ENCODE measurements at regions not wholly inside any gene's neighbourhood (a gene's known extent, or its start where the extent isn't known, plus 50 kb on each side); places are given as distances from the start of the nearest gene placed in this dataset.
"Not testable (repeated sequence)": the region's sequence is repeated elsewhere in the genome, so short reads cannot be mapped to it uniquely, and the experiment has no call there.

DNA sequence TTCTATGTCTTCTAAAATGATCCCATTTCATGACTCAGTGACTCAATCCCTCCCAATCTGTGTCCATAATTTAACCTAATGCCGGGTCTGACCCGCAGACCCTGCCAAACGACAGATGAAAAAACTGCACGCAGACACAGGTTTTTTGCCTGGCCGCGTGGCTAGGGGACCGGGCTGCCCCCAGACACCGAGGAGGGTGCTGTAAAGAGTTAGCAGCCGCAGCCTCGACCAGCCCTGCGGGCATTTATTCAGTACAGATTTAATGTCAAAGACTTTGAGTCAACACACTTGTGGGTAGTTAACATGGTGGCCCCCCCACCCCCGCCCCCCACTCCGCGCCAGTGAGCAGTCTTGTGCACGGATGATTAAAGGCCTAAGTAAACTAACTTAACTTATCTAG lies 1324.7 kb downstream of the GATA3 start:
- Histone ChIP-seq H3K27me3 (ENCODE audit: insufficient read depth, poor library complexity, severe bottlenecking) (peaks cover 5% of the 10 kb centered on the region), H3K4me1 (ENCODE audit: insufficient read depth, poor library complexity, severe bottlenecking) (no peaks in the 10 kb centered on the region), H3K4me3 (ENCODE audit: severe bottlenecking) (no peak overlapping the region), H3K27ac (ENCODE audit: poor library complexity, severe bottlenecking) (no peak overlapping the region), H3K36me3 (ENCODE audit: low read depth) (no peaks in the 10 kb centered on the region), H3K9me3 (ENCODE audit: severe bottlenecking) (no peaks in the 10 kb centered on the region)
- TF ChIP-seq, protein P1, sequence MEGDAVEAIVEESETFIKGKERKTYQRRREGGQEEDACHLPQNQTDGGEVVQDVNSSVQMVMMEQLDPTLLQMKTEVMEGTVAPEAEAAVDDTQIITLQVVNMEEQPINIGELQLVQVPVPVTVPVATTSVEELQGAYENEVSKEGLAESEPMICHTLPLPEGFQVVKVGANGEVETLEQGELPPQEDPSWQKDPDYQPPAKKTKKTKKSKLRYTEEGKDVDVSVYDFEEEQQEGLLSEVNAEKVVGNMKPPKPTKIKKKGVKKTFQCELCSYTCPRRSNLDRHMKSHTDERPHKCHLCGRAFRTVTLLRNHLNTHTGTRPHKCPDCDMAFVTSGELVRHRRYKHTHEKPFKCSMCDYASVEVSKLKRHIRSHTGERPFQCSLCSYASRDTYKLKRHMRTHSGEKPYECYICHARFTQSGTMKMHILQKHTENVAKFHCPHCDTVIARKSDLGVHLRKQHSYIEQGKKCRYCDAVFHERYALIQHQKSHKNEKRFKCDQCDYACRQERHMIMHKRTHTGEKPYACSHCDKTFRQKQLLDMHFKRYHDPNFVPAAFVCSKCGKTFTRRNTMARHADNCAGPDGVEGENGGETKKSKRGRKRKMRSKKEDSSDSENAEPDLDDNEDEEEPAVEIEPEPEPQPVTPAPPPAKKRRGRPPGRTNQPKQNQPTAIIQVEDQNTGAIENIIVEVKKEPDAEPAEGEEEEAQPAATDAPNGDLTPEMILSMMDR (IDR thresholded peaks at IDR 0.05; ENCODE audit: poor library complexity, severe bottlenecking) = no peak
- no peak for DNase-seq (ENCODE audit: low spot score)
- no peak for ATAC-seq (ENCODE audit: low read depth)

DNA sequence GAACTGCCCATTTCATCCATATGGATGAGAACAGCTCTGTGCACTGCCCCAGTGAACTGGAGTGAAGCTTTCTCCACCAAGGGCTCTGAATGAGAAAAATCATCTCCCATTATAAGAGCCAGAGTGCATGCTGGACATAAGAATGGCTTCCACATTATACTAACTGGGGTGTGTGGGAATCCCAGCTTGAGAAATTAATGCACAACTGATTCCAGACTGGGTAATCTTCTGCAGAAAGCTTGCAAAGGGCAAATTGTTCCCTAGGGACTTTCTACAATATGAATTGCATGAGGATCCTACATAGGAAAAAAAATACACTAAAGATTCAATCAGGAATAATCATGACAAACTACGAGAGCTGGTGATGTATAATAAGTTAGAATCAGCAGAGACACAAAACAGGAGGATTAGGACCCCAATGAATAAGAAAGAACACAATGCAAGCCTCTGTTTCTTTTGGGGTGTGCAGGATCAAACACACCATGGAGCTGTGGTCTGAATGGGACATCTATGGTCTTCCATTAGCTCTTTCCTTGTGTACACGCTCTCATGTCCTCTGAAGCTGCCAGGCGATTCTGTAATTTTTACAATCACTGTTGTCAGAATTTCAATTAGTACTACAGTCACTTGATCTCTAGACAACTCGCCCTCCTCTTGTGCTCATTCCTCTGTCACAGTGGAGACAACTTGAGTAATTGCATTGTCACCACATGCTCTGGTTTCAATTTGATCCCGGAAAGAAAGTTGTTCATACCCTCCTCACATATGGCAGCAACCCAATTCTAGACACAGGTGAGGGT lies 1327.4 kb downstream of the GATA3 start:
- Histone ChIP-seq H3K27ac (ENCODE audit: poor library complexity, severe bottlenecking) (no peak overlapping the region), H3K4me3 (ENCODE audit: severe bottlenecking) (no peak overlapping the region), H3K27me3 (ENCODE audit: insufficient read depth, poor library complexity, severe bottlenecking) (peaks cover 6% of the 10 kb centered on the region), H3K9me3 (ENCODE audit: severe bottlenecking) (no peaks in the 10 kb centered on the region), H3K4me1 (ENCODE audit: insufficient read depth, poor library complexity, severe bottlenecking) (no peaks in the 10 kb centered on the region), H3K36me3 (ENCODE audit: low read depth) (no peaks in the 10 kb centered on the region)
- TF ChIP-seq, protein P1 (IDR thresholded peaks at IDR 0.05; ENCODE audit: poor library complexity, severe bottlenecking) = no peak
- ATAC-seq (ENCODE audit: low read depth) (no peak), DNase-seq (ENCODE audit: low spot score) (no peak)

DNA sequence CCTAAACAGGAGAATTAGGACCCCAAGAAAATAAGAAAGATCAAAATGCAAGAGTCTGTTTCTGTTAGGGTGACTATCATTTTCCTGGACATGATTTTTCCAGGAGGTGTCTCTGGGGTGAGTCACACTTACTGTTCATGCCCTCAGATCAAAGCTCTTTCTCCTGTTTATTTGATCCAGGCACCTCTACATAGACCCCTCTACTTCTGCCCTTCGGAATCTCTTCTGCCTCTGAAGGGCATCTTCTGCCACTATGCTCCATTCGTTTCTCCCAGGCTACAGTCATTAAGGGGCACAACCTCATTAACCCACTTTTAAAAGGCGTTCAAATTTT lies 1328.0 kb downstream of the GATA3 start:
- no peak overlapping the region for H3K27ac ChIP-seq (ENCODE audit: poor library complexity, severe bottlenecking)
- no peak for ATAC-seq (ENCODE audit: low read depth)

DNA sequence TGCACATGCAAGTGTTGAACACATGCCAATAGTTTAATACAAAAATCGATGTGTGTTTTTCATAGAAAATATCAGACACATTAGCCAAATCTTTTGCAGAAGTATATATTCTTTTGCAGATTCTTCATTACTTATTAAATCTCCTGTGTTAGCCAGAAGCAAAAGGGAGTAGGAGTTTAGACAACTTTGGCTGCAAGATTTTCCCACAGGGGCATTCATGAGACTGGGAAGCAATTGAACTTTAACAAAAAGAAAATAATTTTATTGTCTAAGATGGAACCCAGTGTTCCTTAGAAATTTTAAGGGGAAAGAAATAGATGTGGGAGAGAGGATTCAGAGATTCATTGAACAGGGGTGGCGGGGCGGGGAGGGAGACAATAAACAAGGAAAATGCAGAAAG lies 1336.0 kb downstream of the GATA3 start:
- Histone ChIP-seq H3K4me3 (ENCODE audit: severe bottlenecking) (no peak overlapping the region), H3K9me3 (ENCODE audit: severe bottlenecking) (no peaks in the 10 kb centered on the region), H3K27ac (ENCODE audit: poor library complexity, severe bottlenecking) (no peak overlapping the region), H3K36me3 (ENCODE audit: low read depth) (no peaks in the 10 kb centered on the region), H3K4me1 (ENCODE audit: insufficient read depth, poor library complexity, severe bottlenecking) (no peaks in the 10 kb centered on the region), H3K27me3 (ENCODE audit: insufficient read depth, poor library complexity, severe bottlenecking) (no peaks in the 10 kb centered on the region)
- no peak for ATAC-seq (ENCODE audit: low read depth)
- TF ChIP-seq, protein P1 (IDR thresholded peaks at IDR 0.05; ENCODE audit: poor library complexity, severe bottlenecking) = no peak
- no peak for DNase-seq (ENCODE audit: low spot score)

More for the DNA sequence above, 1328.0 kb downstream of the GATA3 start:
- TF ChIP-seq, protein P1 (IDR thresholded peaks at IDR 0.05; ENCODE audit: poor library complexity, severe bottlenecking) = no peak
- Histone ChIP-seq H3K36me3 (ENCODE audit: low read depth) (no peaks in the 10 kb centered on the region), H3K4me3 (ENCODE audit: severe bottlenecking) (no peak overlapping the region), H3K4me1 (ENCODE audit: insufficient read depth, poor library complexity, severe bottlenecking) (no peaks in the 10 kb centered on the region), H3K27me3 (ENCODE audit: insufficient read depth, poor library complexity, severe bottlenecking) (peaks cover 6% of the 10 kb centered on the region), H3K9me3 (ENCODE audit: severe bottlenecking) (no peaks in the 10 kb centered on the region)
- DNase-seq (ENCODE audit: low spot score) = no peak

DNA sequence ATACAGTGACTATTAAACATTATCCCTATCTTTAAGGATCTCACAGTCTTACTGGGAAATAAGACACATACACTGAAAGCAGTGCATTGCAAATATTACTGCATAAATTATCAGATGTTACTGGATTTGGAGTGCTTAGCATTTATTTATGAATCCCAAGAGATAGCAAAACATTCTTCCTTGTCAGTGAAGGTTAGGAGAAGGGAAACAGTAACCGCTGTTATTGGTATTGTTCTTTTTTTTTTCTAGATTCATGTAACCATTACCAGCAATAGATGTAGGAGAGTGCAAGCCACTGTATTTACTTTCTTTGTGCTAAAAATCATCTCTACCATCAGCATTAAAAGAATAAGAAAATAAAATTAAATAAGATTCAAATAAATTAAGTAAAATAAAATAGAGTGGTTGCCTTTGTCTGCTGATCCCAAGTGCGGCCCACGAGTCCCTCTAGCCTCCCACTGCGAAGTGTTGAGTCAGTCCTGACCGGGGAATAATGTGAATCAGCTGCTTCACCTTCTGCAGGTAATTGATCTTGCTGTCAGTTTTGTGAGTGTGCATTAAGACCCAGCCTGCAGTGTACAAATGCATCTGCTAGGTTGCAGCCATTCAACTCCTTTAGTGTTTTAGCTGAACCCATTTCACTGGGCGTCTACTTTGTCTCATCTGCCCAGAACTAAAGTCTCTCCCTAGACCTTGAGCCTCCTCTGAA lies 1344.9 kb downstream of the GATA3 start:
- Histone ChIP-seq H3K36me3 (ENCODE audit: low read depth) (no peaks in the 10 kb centered on the region), H3K27me3 (ENCODE audit: insufficient read depth, poor library complexity, severe bottlenecking) (peaks cover 5% of the 10 kb centered on the region), H3K27ac (ENCODE audit: poor library complexity, severe bottlenecking) (no peak overlapping the region), H3K9me3 (ENCODE audit: severe bottlenecking) (no peaks in the 10 kb centered on the region), H3K4me1 (ENCODE audit: insufficient read depth, poor library complexity, severe bottlenecking) (no peaks in the 10 kb centered on the region), H3K4me3 (ENCODE audit: severe bottlenecking) (no peak overlapping the region)
- no peak for ATAC-seq (ENCODE audit: low read depth)
- TF ChIP-seq, protein P1 (IDR thresholded peaks at IDR 0.05; ENCODE audit: poor library complexity, severe bottlenecking) = no peak
- no peak for DNase-seq (ENCODE audit: low spot score)

DNA sequence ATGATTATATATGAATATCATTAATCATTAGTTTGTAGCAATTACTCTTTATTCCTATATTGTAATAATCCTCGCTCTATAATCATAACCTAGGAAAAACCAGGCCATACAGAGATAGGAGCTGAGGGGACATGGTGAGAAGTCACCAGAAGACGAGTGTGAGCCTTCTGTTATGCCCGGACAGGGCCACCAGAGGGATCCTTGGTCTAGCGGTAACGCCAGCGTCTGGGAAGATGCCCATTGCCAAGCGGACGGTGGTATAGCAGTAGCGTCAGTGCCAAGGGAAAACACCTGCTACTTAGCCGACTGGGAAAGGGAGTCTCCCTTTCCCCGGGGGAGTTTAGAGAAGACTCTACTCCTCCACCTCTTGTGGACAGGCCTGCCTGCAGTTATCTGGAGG lies 1347.6 kb downstream of the GATA3 start:
- not testable (repeated sequence) for H3K36me3 ChIP-seq (ENCODE audit: low read depth); H3K27ac ChIP-seq (ENCODE audit: poor library complexity, severe bottlenecking); H3K4me1 ChIP-seq (ENCODE audit: insufficient read depth, poor library complexity, severe bottlenecking); DNase-seq (ENCODE audit: low spot score); H3K9me3 ChIP-seq (ENCODE audit: severe bottlenecking); H3K4me3 ChIP-seq (ENCODE audit: severe bottlenecking); ATAC-seq (ENCODE audit: low read depth); H3K27me3 ChIP-seq (ENCODE audit: insufficient read depth, poor library complexity, severe bottlenecking)

All from RWPE2 (cell line).